GM19025 (cell line): ENCODE measurements at regions not wholly inside any gene's neighbourhood (a gene's known extent, or its start where the extent isn't known, plus 50 kb on each side); places are given as distances from the start of the nearest gene placed in this dataset.
A peak's percentile ranks its signal among the peaks of the same experiment; 100 is the strongest.
"Not testable (repeated sequence)": the region's sequence is repeated elsewhere in the genome, so short reads cannot be mapped to it uniquely, and the experiment has no call there.

ENCODE experiments used
- ATAC-seq: cut with Tn5 transposase; IDR thresholded peaks from one replicate; pipeline ENCODE4 v1.9.1; 2021; ENCODE audit warnings: mild to moderate bottlenecking, low read depth, moderate library complexity; ENCODE audit not compliant: unreplicated experiment

DNA sequence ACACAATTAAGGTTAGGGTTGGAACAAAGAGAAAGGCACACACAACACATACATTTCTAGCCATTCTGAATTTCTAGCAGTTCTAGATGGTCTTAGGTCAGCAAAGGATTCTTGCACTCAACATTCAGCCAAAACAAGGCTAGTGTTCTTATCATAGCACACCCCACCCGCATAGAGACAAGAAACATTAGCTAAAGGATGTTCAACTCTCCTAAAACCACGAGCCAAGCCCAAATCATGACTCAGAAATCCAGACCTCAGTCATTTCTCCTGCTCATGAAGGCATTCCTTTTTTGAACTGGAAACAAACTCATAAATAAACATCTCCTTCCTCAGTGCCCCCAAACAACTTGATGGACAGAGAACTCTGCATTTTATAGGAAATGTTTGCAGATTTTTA lies 293.0 kb upstream of the NOTCH2NLA start:
- ATAC-seq, result not testable (repeated sequence)

DNA sequence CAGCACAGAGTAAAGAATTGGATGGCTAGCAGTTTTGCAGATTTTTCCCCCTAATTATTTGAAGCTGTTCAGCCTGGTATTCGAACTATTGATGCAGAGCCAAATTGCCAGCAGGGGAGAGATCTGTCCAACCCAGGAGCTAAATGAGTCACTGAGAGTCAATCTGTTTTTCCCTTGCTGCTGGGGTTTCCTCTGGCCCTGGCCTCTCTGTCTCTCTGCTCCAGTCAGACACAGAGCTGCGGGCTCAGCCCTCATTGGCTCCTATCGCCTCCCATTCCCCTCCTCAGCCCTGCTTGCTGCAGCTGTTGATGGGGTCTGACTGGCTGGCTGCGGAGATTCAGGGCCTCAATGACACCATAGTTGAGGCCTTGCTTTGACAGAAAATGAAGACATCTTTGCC lies 284.9 kb upstream of the NOTCH2NLA start:
- not testable (repeated sequence) for ATAC-seq

DNA sequence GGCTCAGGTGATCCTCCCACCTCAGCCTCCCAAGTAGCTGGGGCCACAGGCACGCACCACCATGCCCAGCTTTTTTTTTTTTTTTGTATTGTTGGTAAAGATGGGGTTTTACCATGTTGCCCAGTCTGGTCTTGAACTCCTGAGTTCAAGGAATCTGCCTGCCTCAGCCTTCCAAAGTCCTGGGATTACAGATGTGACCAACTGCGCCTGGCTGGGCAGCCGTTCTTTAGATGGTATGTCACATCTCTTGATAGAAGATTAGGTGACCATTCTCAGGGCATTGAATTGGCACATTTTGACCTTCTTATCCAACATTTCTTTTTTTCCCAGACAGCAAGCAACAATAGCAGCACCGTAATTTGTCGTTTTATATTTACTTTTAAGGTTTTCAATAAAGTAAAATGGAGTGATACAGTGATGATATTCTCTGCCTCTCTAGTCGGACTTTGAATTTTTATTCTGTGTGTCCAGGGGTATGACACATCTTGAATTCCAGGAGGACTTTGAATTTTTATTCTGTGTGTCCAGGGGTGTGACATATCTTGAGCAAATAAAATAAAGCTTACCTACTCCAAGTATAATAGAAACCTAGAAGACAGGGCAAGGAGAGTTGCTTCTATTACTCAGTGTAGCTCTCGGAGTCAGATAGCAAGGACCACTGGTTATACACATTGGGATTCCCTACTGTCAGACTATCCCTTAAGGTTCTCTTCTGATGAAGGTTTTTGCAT lies 282.4 kb upstream of the NOTCH2NLA start:
- ATAC-seq, result not testable (repeated sequence)

DNA sequence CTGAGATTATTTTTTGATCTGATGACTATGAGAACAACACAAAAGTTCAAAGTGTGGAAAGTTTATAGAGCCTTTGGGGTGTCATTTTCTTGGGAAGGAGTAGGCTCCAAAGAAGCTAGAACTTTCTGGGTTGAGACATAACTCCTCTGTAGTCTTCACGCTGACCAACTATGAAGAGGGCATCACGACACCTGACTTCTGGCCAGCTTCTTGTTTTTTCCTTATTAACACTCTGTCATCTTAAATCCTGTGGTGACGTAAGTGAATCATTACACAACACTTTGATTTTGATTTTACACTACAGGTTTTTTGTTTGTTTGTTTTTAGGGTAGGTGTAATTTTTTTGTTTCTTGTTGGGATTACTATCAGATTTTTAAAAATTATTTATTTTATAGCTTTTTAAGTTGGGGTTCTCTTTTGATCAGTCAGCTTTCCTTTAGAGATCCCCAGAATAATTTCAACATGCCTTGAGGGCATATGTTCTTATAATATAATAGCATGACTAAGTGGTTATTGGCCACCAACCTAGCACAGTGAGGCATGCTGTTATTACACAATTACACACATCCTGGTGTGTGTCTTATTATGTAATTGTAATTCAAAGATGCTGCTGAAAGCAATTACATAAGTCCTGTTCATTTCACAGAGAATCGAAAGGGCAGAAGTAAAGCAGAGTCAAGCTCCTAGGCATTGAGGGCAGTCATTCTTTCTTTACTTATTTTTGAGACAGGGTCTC lies 281.6 kb upstream of the NOTCH2NLA start:
- not testable (repeated sequence) for ATAC-seq

DNA sequence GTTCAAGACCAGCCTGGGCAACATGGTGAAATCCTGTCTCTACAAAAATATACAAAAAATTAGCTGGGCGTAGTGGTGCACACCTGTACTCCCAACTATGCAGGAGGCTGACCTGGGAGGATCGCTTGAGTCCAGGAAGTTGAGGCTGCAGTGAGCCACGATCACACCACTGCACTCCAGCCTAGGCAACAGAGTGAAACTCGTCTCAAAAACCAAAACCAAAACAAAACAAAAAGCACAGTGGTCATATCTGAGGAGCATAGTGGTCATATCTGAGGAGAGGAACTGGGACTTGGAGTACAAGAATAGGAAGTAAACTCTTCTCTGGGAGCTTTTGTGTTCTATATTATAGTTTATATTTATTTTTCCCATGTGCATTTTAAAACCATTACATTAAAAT lies 275.3 kb upstream of the NOTCH2NLA start:
- not testable (repeated sequence) for ATAC-seq

DNA sequence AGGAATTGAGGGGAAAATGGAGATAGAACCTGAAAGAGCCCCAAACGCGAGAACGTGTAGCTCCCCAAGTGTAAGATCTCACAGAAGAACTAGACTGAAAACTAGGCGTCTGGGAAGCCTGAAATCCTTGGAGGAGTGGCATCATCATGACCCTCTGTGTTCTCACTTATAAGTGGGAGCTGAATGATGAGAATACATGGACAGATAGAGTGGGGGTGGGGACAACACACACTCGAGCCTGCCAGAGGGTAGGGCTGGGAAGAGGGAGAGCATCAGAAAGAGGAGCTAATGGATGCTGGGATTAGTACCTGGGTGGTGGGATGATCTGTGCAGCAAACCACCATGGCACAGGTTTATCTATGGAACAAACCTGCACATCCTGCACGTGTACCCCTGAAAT lies 258.7 kb upstream of the NOTCH2NLA start:
- not testable (repeated sequence) for ATAC-seq

DNA sequence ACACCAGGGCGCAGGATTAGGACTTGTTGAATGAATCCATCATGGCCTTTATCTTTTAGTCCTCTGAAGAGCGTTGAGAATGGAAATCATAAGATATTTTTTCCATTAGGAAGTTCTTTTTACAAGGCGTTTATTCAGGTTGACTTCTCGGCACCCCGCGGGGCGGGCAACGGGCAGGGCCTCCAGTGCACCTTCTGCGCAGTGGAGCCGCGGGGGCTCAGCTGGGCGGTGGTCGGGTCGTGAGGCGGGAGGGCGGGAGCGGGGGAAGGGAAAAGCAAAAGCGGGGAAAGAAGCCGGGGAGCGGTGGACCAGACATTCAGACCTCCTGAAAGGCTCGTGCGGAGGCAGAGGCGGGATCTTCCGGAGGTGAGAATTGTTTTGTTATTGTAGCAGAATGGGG lies 258.3 kb upstream of the NOTCH2NLA start:
- not testable (repeated sequence) for ATAC-seq

DNA sequence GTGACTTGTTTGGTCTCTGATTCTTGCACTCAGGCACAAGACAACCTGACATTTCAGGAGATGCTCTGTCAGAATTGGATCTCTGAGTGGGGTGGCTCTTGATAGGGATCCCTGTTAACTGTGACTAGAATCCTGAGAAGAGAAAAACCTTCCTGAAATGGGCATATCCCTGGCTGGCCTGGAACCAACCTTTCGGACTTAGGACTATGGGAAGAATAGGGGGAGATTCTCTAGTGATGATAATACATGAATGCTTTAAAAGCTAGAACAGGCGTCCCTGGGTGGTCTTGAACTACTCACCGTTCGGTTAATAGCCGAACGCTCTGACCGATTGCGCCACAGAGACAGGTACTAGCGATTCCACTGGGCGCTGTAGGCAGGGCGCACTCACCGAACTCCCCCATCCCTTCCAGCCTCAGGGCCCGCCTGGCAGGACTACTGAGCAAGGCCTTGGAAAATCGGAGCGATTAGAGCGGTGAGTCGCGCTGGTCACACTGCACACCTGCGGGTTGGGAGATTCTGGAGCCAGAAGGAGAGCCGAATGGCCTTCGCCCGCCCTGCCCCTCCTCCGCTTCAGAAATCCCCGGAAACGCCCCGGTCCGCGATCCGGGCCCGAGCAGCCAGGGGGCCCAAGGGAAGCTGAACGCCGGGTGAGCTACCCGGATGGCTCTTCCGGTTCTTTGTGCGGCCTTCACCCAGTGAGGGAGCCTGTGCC lies 257.6 kb upstream of the NOTCH2NLA start:
- not testable (repeated sequence) for ATAC-seq

DNA sequence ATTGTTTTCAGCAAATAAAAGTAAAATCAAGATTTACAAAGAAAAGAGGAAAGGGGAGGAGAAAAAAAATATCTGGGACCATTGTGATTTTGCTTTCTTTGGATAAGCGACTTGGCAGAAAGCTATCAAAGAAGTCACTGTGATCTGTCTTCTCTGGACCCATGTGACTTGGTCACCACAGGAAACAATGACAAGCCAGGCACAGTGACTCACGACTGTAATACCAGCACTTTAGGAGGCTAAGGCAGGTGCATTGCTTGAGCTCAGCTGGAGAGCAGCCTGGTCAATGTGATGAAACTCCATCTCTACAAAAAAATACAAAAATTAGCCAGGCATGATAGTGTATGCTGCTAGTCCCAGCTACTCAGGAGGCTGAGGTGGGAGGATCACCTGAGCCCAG lies 255.4 kb upstream of the NOTCH2NLA start:
- not testable (repeated sequence) for ATAC-seq

DNA sequence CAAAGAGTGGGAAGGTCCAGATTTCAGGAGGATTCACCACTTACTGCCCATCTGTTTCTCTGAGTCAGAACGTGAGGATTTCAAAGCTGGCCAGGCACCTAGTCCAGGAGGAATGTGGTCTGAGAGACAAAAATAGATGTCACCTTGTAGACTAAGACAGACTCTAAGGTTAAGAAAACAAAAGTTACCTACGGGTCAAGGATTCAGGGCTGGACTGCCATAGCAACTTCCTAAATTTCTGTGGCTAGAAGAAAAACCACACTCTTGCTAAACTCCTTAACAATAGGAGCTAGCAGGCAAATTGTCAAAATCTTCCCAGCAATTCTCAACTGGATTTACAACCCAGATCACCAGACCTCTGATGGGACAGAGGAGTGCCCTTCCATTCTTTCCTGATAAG lies 250.4 kb upstream of the NOTCH2NLA start:
- ATAC-seq, result not testable (repeated sequence)

DNA sequence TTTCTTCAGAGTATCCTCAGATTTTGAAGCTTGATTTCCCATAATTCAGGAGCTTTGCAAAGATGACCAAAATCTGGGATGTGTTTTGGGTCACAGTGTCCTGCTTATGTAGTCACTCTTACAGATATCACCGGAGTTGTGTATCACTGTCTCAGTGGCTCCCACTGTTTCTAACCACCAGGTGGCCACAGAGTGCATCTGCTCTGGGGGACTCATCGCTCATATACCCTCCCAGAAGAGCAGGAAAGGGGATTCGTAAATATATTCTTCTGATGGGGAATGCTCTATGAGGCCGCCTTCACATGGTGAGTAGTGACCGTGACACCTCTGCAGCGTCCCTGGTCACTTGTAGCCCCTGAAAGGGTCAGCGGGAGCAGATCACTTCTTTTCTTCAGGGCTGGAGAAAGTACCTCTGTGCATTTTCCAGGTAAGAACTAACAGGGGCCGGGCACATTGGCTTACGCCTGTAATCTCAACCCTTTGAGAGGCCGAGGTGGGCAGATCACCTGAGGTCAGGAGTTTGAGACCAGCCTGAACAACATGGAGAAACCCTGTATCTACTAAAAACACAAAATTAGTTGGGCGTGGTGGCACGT lies 249.4 kb upstream of the NOTCH2NLA start:
- not testable (repeated sequence) for ATAC-seq

DNA sequence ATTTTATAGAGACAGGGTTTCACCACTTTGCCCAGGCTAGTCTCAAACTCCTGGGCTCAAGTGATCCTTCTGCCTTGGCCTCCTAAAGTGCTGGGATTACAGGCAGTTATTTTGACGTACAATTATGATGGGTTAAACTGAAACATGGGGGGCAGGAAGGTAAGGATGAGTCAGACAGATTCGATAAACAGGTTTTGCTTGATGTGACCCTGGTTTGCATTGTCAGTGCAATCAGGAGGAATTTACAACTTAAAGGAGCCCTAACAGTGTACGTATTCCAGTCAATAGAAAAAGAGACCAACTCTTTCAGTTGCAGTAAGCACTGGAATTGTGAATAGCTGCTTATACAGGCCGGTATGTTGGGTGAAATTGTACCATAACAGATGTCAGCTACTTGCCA lies 246.3 kb upstream of the NOTCH2NLA start:
- ATAC-seq, result not testable (repeated sequence)

DNA sequence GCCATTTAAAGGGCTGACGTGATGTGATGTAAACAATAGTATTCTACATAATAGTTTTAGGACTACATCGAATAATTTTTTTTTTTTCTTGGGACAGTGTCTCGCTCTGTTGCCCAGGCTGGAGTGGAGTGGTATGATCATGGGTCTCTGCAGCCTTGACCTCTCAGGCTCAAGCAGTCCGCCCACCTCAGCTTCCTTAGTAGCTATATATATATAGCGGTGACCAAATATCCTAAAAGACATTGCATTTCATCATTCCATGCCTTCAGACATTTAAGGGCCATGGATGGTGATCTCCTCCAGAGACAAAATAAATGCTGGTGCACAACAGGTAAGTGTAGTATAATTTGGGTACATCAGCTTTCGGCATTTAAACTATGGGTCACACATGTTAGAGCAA lies 245.4 kb upstream of the NOTCH2NLA start:
- not testable (repeated sequence) for ATAC-seq

DNA sequence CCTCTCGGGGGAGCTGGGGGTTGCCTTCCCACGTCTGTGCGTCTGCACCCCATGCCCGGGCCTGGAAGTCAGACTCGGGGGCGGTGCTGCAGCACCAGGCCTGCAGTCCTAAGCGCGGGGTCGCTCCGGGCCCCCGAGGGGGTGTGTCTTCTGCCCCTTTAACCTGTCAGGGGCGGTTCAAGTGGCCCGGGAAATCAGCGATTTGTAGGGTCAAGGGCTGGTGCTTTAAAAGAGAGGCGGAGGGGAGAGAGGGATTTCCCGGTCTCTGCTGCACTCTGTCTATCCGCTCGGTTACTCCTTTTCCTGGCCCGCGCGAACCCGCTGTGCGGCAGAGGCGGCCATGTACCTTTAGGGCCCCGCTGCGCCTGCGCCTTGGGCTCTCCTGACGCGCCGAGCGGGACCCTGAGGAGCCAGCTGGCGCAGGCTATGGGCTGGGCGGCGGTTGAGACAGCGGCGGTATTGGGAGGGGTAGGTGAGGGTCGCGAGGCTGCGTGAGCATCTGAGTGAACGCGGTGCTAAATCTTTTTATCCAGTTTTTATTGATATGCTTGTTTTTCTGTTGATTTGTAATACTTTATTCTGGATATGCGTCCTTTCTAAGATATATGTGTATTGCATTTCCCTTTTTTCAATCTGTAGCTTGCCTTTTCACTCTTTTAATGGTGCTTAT lies 243.5 kb upstream of the NOTCH2NLA start:
- ATAC-seq, result peak; percentile 89

DNA sequence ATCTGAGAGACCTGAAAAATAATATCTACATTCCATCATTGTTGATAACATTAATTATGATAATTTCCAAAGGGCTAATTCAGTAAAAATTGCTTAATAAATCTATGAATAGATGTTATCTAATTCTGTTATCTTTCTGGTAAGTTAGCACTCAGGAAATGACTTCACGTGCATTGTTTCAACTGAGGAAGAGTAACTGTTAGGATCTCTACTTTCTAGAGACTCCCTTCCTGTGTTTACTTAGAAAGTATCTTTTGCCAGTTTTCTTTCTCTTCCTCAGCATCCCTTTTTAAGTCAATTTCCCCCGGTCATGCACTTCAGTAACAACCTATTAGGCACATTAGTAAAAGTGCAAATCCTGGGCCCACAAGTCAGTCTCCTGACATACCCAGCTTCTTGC lies 231.1 kb upstream of the NOTCH2NLA start:
- not testable (repeated sequence) for ATAC-seq

DNA sequence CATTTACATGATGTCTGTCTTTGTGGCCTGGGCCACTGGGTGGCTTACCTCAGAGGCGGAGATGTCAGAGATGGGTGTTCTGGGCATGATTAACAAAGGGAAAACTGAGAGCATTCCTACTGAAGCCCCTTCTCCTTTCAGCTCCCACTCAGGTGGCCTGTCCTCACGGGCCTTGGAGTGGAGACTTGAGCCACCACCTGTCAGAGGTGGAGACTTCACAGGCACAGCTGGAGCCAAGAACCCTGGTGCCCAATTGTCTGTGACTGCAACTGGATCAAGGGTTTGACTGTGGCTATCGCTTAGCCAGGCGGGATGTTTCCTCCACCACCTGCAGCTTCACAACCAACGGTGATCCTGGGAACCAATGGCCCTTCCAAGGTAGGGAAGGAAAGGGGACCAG lies 230.5 kb upstream of the NOTCH2NLA start:
- not testable (repeated sequence) for ATAC-seq

DNA sequence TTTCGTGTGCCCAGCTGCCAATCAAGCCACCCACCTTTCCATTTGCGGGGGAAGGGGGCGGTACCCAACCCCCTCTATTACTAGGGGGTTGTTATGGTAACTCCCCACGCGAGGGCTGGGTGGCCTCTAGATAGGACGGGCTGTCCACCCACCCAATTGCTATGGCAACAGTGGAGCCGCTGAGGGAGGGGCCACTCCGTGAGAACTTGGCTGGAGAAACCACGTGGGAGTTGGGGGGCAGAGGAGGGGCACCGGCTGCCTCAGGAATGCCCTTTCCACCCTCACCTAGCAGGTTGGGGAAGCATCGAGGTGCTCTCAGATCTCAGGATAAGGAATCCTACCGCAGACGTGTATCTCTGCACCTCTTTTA lies 220.0 kb upstream of the NOTCH2NLA start:
- ATAC-seq, result not testable (repeated sequence)

DNA sequence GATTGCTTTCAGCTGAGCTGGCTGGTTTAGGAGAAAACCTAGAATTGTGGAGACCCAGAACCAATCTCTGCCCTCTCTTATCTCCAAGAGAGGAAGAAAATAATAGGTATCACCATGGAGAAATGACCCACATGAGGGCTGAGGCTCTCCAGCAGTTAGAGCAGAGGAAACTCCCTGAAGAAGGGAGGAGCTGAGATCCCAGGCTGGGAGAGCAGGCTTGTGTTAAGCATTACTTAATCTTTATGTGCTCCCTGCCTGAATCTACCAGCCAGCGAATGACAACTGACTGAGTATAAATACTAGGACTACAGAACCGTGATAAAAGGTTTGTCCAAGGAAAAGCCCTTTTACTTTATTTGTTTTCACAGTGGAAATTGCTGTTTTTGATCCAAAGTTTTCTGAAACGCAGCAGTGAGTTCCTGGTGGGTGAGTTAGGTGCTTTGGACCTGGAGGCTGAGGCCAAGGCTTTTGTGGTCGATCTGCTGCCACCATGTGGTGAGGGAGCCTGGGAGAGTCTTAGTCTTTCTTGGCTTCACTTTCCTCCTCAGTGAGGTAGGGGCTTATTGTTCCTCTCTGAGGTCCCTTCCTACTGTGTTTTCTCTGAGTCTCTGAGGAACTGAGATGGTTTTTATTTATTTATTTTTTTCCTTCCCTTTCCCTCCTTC lies 219.5 kb upstream of the NOTCH2NLA start:
- not testable (repeated sequence) for ATAC-seq

DNA sequence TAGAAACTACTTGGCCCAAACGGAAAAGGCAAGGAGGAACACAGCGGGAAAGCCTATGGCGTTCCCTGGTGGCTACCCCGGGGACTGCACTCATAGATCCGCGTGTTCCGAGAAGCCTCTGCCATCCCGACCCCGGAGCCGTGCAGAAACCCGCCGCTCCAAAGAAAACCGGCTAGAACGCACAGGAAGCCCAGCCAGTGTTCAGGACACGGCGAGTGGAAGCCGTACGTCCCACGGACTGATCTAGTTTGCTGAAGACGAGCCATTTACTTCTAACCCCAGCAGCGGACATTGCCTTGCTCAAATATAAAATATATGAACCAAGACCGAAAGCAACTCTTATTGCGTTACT lies 215.0 kb upstream of the NOTCH2NLA start:
- ATAC-seq, result not testable (repeated sequence)
